ENCODE measurements at regions not wholly inside any gene's neighbourhood (a gene's known extent, or its start where the extent isn't known, plus 50 kb on each side); places are given as distances from the start of the nearest gene placed in this dataset.

- no peak overlapping the region for H3K4me3 ChIP-seq (replicated peaks; ENCODE audit: low read depth, low read length)
- TF ChIP-seq CTCF (IDR thresholded peaks at IDR 0.05; ENCODE audit: low read depth, low read length, missing control alignments), result no peak
- no peak for DNase-seq (ENCODE audit: extremely low read depth, low read depth)
Measured at GRCh38 chr12:114257687-114258086, 148.3 kb downstream of the TBX5 start.

- DNase-seq (ENCODE audit: extremely low read depth, low read depth), result no peak
- no peak for TF ChIP-seq CTCF (IDR thresholded peaks at IDR 0.05; ENCODE audit: low read depth, low read length, missing control alignments)
- no peak overlapping the region for H3K4me3 ChIP-seq (replicated peaks; ENCODE audit: low read depth, low read length)
Measured at GRCh38 chr12:114254998-114255397, 150.9 kb downstream of the TBX5 start.

- no peak for DNase-seq (ENCODE audit: extremely low read depth, low read depth)
- no peak for TF ChIP-seq CTCF (IDR thresholded peaks at IDR 0.05; ENCODE audit: low read depth, low read length, missing control alignments)
- no peak overlapping the region for H3K4me3 ChIP-seq (replicated peaks; ENCODE audit: low read depth, low read length)
Measured at GRCh38 chr12:114253976-114254778, 151.8 kb downstream of the TBX5 start.

GRCh38 chr12:114248527-114248926 is 157.4 kb downstream of the TBX5 start:
- H3K4me3 ChIP-seq (replicated peaks; ENCODE audit: low read depth, low read length), result no peak overlapping the region
- TF ChIP-seq CTCF (IDR thresholded peaks at IDR 0.05; ENCODE audit: low read depth, low read length, missing control alignments), result no peak
- no peak for DNase-seq (ENCODE audit: extremely low read depth, low read depth)

DNA sequence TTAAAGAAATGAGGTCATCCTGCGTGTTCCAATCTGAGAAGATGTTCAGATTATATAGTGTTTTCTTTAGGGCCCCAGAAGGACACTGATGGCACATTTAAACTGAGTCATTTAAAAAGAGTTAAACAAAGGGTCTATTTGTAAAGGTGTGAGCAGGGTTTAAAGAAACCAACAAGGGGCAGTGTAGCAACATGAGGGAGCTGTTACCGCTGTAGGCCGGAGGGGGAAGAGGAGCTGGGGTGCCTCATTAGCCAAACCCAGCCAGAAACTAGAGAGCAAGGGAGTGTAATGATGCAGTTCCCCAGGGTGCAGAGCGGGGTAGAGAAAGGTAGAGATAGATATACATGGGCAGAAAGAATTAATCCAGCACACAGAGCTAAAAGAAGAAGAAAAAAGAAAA is 160.4 kb downstream of the TBX5 start:
- no peak overlapping the region for H3K4me3 ChIP-seq (replicated peaks; ENCODE audit: low read depth, low read length)
- no peak for DNase-seq (ENCODE audit: extremely low read depth, low read depth)
- no peak for TF ChIP-seq CTCF (IDR thresholded peaks at IDR 0.05; ENCODE audit: low read depth, low read length, missing control alignments)

DNA sequence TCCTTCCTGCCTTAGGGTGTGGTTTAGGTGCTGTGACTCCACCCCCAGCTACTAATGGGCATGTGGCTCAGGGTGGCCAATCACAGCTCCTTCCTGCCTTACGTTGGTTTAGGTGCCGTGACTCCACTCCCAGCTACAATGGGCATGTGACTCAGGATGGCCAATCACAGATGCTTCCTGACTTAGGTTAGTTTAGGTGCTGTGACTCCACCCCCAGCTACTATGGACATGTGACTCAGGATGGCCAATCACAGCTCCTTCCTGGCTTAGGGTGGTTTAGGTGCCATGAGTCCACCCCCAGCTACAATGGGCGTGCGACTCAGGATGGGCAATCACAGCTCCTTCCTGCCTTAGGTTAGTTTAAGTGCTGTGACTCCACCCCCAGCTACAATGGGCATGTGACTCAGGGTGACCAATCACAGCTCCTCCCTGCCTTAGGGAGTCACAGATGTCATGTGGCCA is 163.9 kb downstream of the TBX5 start:
- no peak overlapping the region for H3K4me3 ChIP-seq (replicated peaks; ENCODE audit: low read depth, low read length)
- TF ChIP-seq CTCF (IDR thresholded peaks at IDR 0.05; ENCODE audit: low read depth, low read length, missing control alignments), result no peak
- no peak for DNase-seq (ENCODE audit: extremely low read depth, low read depth)

Data from HFF-Myc (cell line).